ENCODE measurements at regions not wholly inside any gene's neighbourhood (a gene's known extent, or its start where the extent isn't known, plus 50 kb on each side); places are given as distances from the start of the nearest gene placed in this dataset.

GRCh38 chr9:107648153-107648715 lies 158.7 kb upstream of the KLF4 start:
- no peak overlapping the region for H3K27ac ChIP-seq (ENCODE audit: control insufficient read depth, insufficient read depth, low read length)

GRCh38 chr9:107647611-107648010 lies 158.0 kb upstream of the KLF4 start:
- no peak overlapping the region for H2AFZ ChIP-seq (ENCODE audit: control insufficient read depth, low read length)
- no peak overlapping the region for H3K4me2 ChIP-seq (ENCODE audit: control insufficient read depth, extremely low read depth, insufficient read depth, low read depth, low read length)
- H3K36me3 ChIP-seq (ENCODE audit: control insufficient read depth in 2 of 2, extremely low read depth in 1 of 2, insufficient read depth in 2 of 2, low read length in 2 of 2) = no peaks in the 10 kb centered on the region
- dilution Hi-C loops (cut with MboI; ENCODE audit: extremely low pct_ligation_motif_present, low sequenced_read_pairs) = no loop called here
- TF ChIP-seq CTCF (optimal IDR thresholded peaks at IDR 0.05 in 1 of 3, IDR thresholded peaks at IDR 0.05 in 1 of 3, conservative IDR thresholded peaks at IDR 0.05 in 1 of 3; ENCODE audit: extremely low read depth in 1 of 3, insufficient read depth in 2 of 3, low read length in 3 of 3) (no peak), EZH2 (IDR thresholded peaks at IDR 0.05; ENCODE audit: low read length) (no peak)
- no peaks in the 10 kb centered on the region for H4K20me1 ChIP-seq (ENCODE audit: control insufficient read depth, extremely low read depth, insufficient read depth, low read length)
- DNase-seq (ENCODE audit: low read depth, low spot score) = no peak
- H3K9ac ChIP-seq (ENCODE audit: control insufficient read depth, extremely low read depth, insufficient read depth, low read length) = no peak overlapping the region
- no peaks in the 10 kb centered on the region for H3K9me1 ChIP-seq (ENCODE audit: control insufficient read depth, extremely low read depth, insufficient read depth, low read length)
- H3K4me3 ChIP-seq (ENCODE audit: control insufficient read depth in 2 of 3, extremely low read depth in 1 of 3, insufficient read depth in 2 of 3, low read depth in 1 of 3, low read length in 3 of 3) = no peak overlapping the region
- no peaks in the 10 kb centered on the region for H3K4me1 ChIP-seq (ENCODE audit: control insufficient read depth, extremely low read depth, insufficient read depth, low read length)
- no peaks in the 10 kb centered on the region for H3K79me2 ChIP-seq (ENCODE audit: control insufficient read depth, insufficient read depth, low read length)
- no peaks in the 10 kb centered on the region for H3K27me3 ChIP-seq (ENCODE audit: control insufficient read depth, extremely low read depth, insufficient read depth, low read length)
- no peaks in the 10 kb centered on the region for H3K9me3 ChIP-seq (ENCODE audit: control insufficient read depth, low read depth, low read length)
- H3K27ac ChIP-seq (ENCODE audit: control insufficient read depth, insufficient read depth, low read length) = no peak overlapping the region
- no peak for FAIRE-seq

More at GRCh38 chr9:107648153-107648715, 158.7 kb upstream of the KLF4 start:
- no peaks in the 10 kb centered on the region for H3K79me2 ChIP-seq (ENCODE audit: control insufficient read depth, insufficient read depth, low read length)
- no peak overlapping the region for H3K4me2 ChIP-seq (ENCODE audit: control insufficient read depth, extremely low read depth, insufficient read depth, low read depth, low read length)
- H2AFZ ChIP-seq (ENCODE audit: control insufficient read depth, low read length) = no peak overlapping the region
- dilution Hi-C loops (cut with MboI; ENCODE audit: extremely low pct_ligation_motif_present, low sequenced_read_pairs) = no loop called here
- no peak overlapping the region for H3K9ac ChIP-seq (ENCODE audit: control insufficient read depth, extremely low read depth, insufficient read depth, low read length)
- no peaks in the 10 kb centered on the region for H3K4me1 ChIP-seq (ENCODE audit: control insufficient read depth, extremely low read depth, insufficient read depth, low read length)
- no peaks in the 10 kb centered on the region for H3K27me3 ChIP-seq (ENCODE audit: control insufficient read depth, extremely low read depth, insufficient read depth, low read length)
- DNase-seq (ENCODE audit: low read depth, low spot score) (no peak), FAIRE-seq (no peak)
- no peaks in the 10 kb centered on the region for H3K36me3 ChIP-seq (ENCODE audit: control insufficient read depth in 2 of 2, extremely low read depth in 1 of 2, insufficient read depth in 2 of 2, low read length in 2 of 2)
- H3K4me3 ChIP-seq (ENCODE audit: control insufficient read depth in 2 of 3, extremely low read depth in 1 of 3, insufficient read depth in 2 of 3, low read depth in 1 of 3, low read length in 3 of 3) = no peak overlapping the region
- H3K9me3 ChIP-seq (ENCODE audit: control insufficient read depth, low read depth, low read length) = no peaks in the 10 kb centered on the region
- H4K20me1 ChIP-seq (ENCODE audit: control insufficient read depth, extremely low read depth, insufficient read depth, low read length) = no peaks in the 10 kb centered on the region
- TF ChIP-seq CTCF (optimal IDR thresholded peaks at IDR 0.05 in 1 of 3, IDR thresholded peaks at IDR 0.05 in 1 of 3, conservative IDR thresholded peaks at IDR 0.05 in 1 of 3; ENCODE audit: extremely low read depth in 1 of 3, insufficient read depth in 2 of 3, low read length in 3 of 3) (no peak), EZH2 (IDR thresholded peaks at IDR 0.05; ENCODE audit: low read length) (no peak)
- no peaks in the 10 kb centered on the region for H3K9me1 ChIP-seq (ENCODE audit: control insufficient read depth, extremely low read depth, insufficient read depth, low read length)

Data from keratinocyte (primary cell).